SHP77 treated with DMSO at 0.1 percent for 48 hours (cell line): ENCODE measurements at regions not wholly inside any gene's neighbourhood (a gene's known extent, or its start where the extent isn't known, plus 50 kb on each side); places are given as distances from the start of the nearest gene placed in this dataset.

Experiments
- DNase-seq: peaks from one replicate; lab custom pipeline; 2025; lab: John Stamatoyannopoulos, UW

GRCh38 chr16:65201511-65201910 lies 79.6 kb upstream of the CDH11 start:
- DNase-seq, result no peak

DNA sequence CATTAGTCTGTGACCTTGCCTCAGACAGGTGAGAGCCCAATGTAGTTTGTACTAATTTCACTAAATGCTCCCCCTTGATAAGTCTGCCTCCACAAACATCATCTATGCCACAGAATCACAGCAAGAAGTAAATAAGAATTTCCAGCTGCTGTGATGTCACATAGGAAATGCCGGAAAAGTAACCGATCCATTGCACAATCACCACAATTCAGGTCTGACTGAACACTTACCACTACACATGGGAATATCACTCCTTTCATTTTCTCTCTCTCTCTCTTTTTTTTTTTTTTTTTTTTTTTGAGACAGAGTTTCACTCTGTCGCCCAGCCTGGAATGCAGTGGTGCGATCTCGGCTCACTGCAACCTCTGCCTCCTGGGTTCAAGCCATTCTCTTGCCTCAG lies 79.0 kb upstream of the CDH11 start:
- no peak for DNase-seq

- no peak for DNase-seq
Observed at GRCh38 chr16:65200156-65200773, 78.4 kb upstream of the CDH11 start.

DNA sequence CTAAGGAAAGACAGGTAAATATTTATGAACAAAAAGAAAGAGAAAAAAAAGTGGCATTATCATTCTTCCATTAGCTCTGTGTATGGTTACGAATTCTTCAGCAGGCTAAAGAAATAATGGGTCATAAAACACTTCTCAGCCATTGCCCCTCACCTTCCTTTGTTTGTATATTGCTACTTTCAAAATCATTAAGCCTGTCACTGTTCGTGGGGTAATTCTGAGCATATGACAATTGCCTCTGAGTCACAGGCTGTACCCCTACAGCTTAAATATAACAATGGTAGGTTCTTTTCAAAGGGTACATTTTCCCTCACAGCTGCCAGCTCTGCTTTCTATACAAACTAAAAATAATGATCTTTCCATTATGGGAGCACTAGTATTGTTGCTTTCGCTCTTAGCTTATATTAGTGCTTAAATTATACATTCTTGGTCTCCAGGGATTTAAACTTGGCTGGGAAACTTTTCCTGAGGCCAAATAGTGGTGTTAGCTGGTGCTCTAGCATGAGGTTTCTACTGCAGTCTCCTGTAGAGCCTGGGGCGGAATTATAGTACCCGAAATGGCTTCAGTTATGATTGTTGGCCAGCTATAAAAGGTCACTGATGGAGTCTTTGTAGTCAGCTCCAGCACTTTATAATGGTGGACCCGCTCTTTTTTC lies 74.7 kb upstream of the CDH11 start:
- DNase-seq, result no peak

DNA sequence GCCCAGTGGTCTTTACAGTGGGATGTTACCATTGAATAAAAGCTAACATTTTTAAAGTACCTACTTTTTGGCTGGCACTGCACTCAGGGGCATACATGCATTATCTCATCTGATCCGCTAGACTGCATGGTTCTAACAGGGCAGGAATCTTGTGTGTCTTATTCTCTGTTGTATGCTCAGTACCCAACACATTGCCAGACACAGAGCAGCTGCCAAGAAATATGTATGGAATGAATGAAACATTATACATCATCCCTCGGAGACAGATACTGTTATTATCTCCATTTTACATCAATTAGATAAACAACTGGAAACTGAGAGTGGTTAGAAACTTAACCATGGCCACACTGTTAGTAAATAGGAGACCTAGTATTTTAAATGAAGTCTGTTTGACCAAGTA lies 74.1 kb upstream of the CDH11 start:
- no peak for DNase-seq

GRCh38 chr16:65185241-65185778 lies 63.4 kb upstream of the CDH11 start:
- DNase-seq, result no peak

- no peak for DNase-seq
Observed at GRCh38 chr16:65181071-65181561, 59.3 kb upstream of the CDH11 start.

GRCh38 chr16:65178151-65178550 lies 56.3 kb upstream of the CDH11 start:
- no peak for DNase-seq

- DNase-seq, result no peak
Observed at GRCh38 chr16:65176603-65177002, 54.7 kb upstream of the CDH11 start.

DNA sequence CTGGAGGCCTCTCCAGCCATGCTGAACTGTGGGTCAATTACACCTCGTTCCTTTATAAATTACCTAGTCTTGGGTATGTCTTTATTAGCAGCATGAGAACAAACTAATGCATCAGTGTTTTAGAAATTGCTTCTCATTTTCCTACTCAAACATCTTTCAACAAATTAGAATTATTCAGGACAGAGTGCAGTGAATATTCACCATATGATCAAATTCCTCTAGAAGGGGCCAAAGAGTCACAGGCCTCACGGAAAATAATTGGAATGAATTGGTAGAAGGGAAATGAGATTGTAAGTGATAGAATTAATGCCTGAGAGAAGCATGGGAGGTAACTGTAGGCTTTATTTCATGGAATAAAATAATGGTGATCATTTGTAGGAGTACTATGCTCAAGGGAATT lies 50.5 kb upstream of the CDH11 start:
- no peak for DNase-seq
